Suprapubic skin (tissue), 3 donors: ENCODE measurements at regions not wholly inside any gene's neighbourhood (a gene's known extent, or its start where the extent isn't known, plus 50 kb on each side); places are given as distances from the start of the nearest gene placed in this dataset.

Experiments
- CTCF ChIP-seq, 2 donors: fragments of 200-600 bp in 1 of 2; fragments of 450-650 bp in 1 of 2; sonication (generic) in 1 of 2; IDR thresholded peaks; one replicate each; pipeline ENCODE4 v1.5.1; 2016 to 2019; ENCODE audit warnings: antibody characterized with exemption in 2 of 2, mild to moderate bottlenecking in 1 of 2, moderate library complexity in 1 of 2
- POLR2AphosphoS5 ChIP-seq, 3 donors: sonication (generic); formaldehyde crosslinking; IDR thresholded peaks; one replicate each; pipeline ENCODE4 v1.6.1; 2017; ENCODE audit warnings: antibody characterized with exemption in 3 of 3

GRCh38 chr7:112887337-112887736 lies 97.1 kb upstream of the TMEM168 start:
- no peak for TF ChIP-seq POLR2AphosphoS5 (IDR thresholded peaks at IDR 0.05)
- no peak for TF ChIP-seq CTCF (IDR thresholded peaks at IDR 0.05)
